Astrocyte of the spinal cord (primary cell): ENCODE measurements at regions not wholly inside any gene's neighbourhood (a gene's known extent, or its start where the extent isn't known, plus 50 kb on each side); places are given as distances from the start of the nearest gene placed in this dataset.

Source experiments
- DNase-seq: peaks from one replicate; pipeline ENCODE4 v3.0.0; 2011; ENCODE audit warnings: low read depth, low spot score
- H3K4me3 ChIP-seq: 2 replicates; pipeline ENCODE4 v1.5.1; 2011; ENCODE audit warnings: low read depth, mild to moderate bottlenecking, low read length, moderate library complexity
- CTCF ChIP-seq: IDR thresholded peaks from 2 replicates; pipeline ENCODE4 v1.5.1; 2012; ENCODE audit warnings: low read depth, mild to moderate bottlenecking, low read length, inconsistent platforms
- in situ Hi-C: cut with HindIII; loops from 2 replicates; pipeline ENCODE4 v1.10.0; 2017; ENCODE audit warnings: low sequenced_read_pairs

DNA sequence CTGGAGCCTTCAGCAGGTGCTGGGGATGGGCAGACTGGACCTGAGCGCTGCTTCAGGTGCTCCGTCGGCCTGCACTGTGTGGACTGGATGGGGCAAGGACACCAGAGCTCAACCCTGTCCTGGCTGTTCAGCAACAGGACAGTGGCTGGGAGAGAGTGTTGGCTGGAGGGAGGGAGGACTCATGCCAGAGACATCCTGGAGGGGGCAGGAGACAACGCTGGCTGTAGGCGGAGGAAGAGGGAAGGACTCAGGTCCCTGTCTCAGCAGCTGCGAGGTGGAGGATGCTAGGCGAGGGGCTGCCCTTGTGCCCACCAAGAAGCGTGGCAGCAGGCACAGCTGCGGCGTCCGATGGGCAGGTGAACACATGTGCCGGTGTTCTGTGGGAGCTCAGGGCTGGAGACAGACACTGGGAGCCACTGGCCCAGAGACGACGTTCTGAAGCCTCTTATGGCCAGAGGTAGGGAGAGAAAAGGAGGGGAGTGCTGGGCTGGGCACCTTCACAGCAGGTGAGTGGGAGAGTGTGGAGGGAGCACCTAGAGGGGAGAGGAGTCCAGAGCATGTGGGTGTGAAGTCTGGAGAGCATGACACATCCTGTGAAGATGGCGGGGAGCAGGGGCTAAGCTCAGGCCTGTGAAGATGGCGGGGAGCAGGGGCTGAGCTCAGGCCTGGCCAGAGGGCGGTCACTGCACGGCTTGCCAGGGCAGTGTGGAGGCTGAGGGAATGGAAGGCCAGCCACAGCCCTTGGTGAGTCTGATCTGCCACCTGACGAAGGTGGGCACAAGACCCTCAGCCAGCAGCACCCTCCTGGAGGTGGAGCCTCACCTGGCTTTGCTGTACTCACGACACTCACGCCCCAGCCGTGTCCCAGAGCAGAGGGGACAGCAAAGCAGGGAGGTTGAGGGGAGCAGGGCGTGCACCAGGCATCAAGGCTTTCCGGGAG lies 79.1 kb upstream of the FCN1 start:
- in situ Hi-C loops = no loop called here
- no peak for DNase-seq
- no peak for TF ChIP-seq CTCF
- H3K4me3 ChIP-seq = no peak overlapping the region

- TF ChIP-seq CTCF = no peak
- no peak overlapping the region for H3K4me3 ChIP-seq
- in situ Hi-C loops = no loop called here
Measured at GRCh38 chr9:135000647-135001245, 83.0 kb upstream of the FCN1 start.

GRCh38 chr9:135001526-135001925 lies 83.8 kb upstream of the FCN1 start:
- in situ Hi-C loops = no loop called here
- no peak overlapping the region for H3K4me3 ChIP-seq
- no peak for DNase-seq
- no peak for TF ChIP-seq CTCF

More at GRCh38 chr9:135000647-135001245, 83.0 kb upstream of the FCN1 start:
- DNase-seq = peak; percentile 3

DNA sequence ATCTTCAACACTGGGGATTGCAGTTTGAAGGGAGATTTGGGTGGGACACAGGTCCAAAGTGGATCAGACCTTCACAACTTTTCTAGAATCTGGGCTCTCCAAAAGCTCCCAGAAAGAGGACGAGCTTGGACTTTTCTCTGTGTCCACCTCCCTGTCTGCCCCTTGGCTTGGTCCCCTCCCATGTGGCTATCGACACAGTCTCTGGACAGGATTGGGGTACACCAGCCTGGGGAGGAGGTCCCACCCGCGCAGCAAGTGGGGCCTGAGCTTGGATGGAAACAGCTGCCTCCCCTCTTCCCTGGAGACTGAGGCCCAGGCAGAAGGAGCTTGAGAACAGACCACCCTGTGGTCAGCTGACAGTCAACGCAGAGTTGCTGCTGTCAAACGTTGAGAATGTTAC lies 84.6 kb upstream of the FCN1 start:
- TF ChIP-seq CTCF = no peak
- DNase-seq = no peak
- no peak overlapping the region for H3K4me3 ChIP-seq
- in situ Hi-C loops = no loop called here

DNA sequence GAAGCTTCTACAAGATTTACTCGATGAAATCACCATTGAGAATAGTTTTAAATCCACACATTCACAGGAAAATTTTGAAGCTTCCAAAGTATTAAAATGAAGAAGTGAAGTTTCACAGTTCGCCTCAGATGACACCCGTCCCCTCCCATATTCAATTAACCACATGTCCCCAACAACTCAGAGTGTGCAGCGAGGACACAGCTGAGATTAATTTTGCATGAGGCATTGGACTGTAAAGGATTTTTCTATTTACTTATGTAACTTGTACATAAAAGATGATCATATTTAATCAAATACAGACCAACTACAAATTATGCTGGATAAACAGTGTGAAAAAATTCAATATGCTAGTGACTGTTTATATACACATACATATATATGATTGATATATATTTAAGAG lies 84.7 kb upstream of the OLFM1 start:
- H3K4me3 ChIP-seq = no peak overlapping the region
- in situ Hi-C loops = no loop called here
- DNase-seq = no peak
- no peak for TF ChIP-seq CTCF

- no peak for DNase-seq
- no peak for TF ChIP-seq CTCF
- in situ Hi-C loops = no loop called here
- H3K4me3 ChIP-seq = no peak overlapping the region
Measured at GRCh38 chr9:135004772-135005171, 82.7 kb upstream of the OLFM1 start.
